Muscle of leg (tissue), 3 donors: ENCODE measurements at regions not wholly inside any gene's neighbourhood (a gene's known extent, or its start where the extent isn't known, plus 50 kb on each side); places are given as distances from the start of the nearest gene placed in this dataset.

Experiments
- DNase-seq: peaks from one replicate; pipeline ENCODE4 v3.0.0; 2013
- H3K27ac ChIP-seq: one replicate; pipeline ENCODE4 v1.5.1; 2013; ENCODE audit warnings: mild to moderate bottlenecking, low read length, control low read depth
- H3K27me3 ChIP-seq: one replicate; pipeline ENCODE4 v1.6.1; 2013; ENCODE audit warnings: low read length; ENCODE audit not compliant: control insufficient read depth, insufficient read depth
- H3K36me3 ChIP-seq: one replicate; pipeline ENCODE4 v1.6.1; 2013; ENCODE audit warnings: low read length; ENCODE audit not compliant: control insufficient read depth, insufficient read depth
- H3K4me1 ChIP-seq: one replicate; pipeline ENCODE4 v1.6.1; 2013; ENCODE audit warnings: low read length; ENCODE audit not compliant: control insufficient read depth, insufficient read depth
- H3K4me3 ChIP-seq: one replicate; pipeline ENCODE4 v1.5.1; 2013; ENCODE audit warnings: low read length, control low read depth
- H3K9me3 ChIP-seq: replicated peaks from 2 replicates; pipeline ENCODE4 v1.6.1; 2013; ENCODE audit warnings: low read depth, low read length; ENCODE audit not compliant: control insufficient read depth
- WGBS: methylation state at CpG from one replicate; pipeline ENCODE4 v1.1.5; 2013; ENCODE audit warnings: missing lambda C conversion rate; ENCODE audit not compliant: insufficient coverage; 5-methylcytosine and 5-hydroxymethylcytosine counted together

- H3K36me3 ChIP-seq: no peaks in the 10 kb centered on the region
- H3K4me3 ChIP-seq: no peak overlapping the region
- H3K9me3 ChIP-seq: no peaks in the 10 kb centered on the region
- peaks cover 16% of the 10 kb centered on the region for H3K4me1 ChIP-seq
- 75% methylated on average over 4 of the region's 7 CpGs for whole genome bisulfite sequencing
- H3K27me3 ChIP-seq: no peaks in the 10 kb centered on the region
- no peak for DNase-seq
- H3K27ac ChIP-seq: no peak overlapping the region
These were observed 204.2 kb downstream of the TSHZ3 start for GRCh38 chr19:31145007-31145406.

- 68% methylated on average over 7 of the region's 7 CpGs for WGBS
- Histone ChIP-seq H3K36me3 (no peaks in the 10 kb centered on the region), H3K4me3 (no peak overlapping the region)
These were observed 205.0 kb downstream of the TSHZ3 start for GRCh38 chr19:31144075-31144870.

GRCh38 chr19:31141301-31141700, 207.9 kb downstream of the TSHZ3 start:
- H3K36me3 ChIP-seq: no peaks in the 10 kb centered on the region
- no peak overlapping the region for H3K27ac ChIP-seq
- H3K4me3 ChIP-seq: no peak overlapping the region
- peaks cover 10% of the 10 kb centered on the region for H3K4me1 ChIP-seq
- H3K27me3 ChIP-seq: no peaks in the 10 kb centered on the region
- H3K9me3 ChIP-seq: no peaks in the 10 kb centered on the region
- 90% methylated on average over 3 of the region's 3 CpGs for WGBS
- no peak for DNase-seq

More at GRCh38 chr19:31144075-31144870, 205.0 kb downstream of the TSHZ3 start:
- no peaks in the 10 kb centered on the region for H3K27me3 ChIP-seq
- no peaks in the 10 kb centered on the region for H3K9me3 ChIP-seq
- H3K27ac ChIP-seq: no peak overlapping the region
- DNase-seq: peak; percentile 30
- peaks cover 15% of the 10 kb centered on the region for H3K4me1 ChIP-seq

GRCh38 chr19:31140717-31141116, 208.5 kb downstream of the TSHZ3 start:
- H3K4me1 ChIP-seq: peaks cover 6% of the 10 kb centered on the region
- WGBS: 35% methylated on average over 5 of the region's 6 CpGs
- no peak for DNase-seq

GRCh38 chr19:31139871-31140505, 209.2 kb downstream of the TSHZ3 start:
- WGBS: 65% methylated on average over 1 of the region's 9 CpGs
- Histone ChIP-seq H3K27me3 (no peaks in the 10 kb centered on the region), H3K27ac (no peak overlapping the region), H3K9me3 (no peaks in the 10 kb centered on the region), H3K4me3 (no peak overlapping the region), H3K36me3 (no peaks in the 10 kb centered on the region), H3K4me1 (peaks cover 6% of the 10 kb centered on the region)
- DNase-seq: no peak

More at GRCh38 chr19:31140717-31141116, 208.5 kb downstream of the TSHZ3 start:
- H3K27me3 ChIP-seq: no peaks in the 10 kb centered on the region
- H3K27ac ChIP-seq: no peak overlapping the region
- no peak overlapping the region for H3K4me3 ChIP-seq
- no peaks in the 10 kb centered on the region for H3K9me3 ChIP-seq
- H3K36me3 ChIP-seq: no peaks in the 10 kb centered on the region

- no peaks in the 10 kb centered on the region for H3K36me3 ChIP-seq
- peaks cover 6% of the 10 kb centered on the region for H3K4me1 ChIP-seq
- no peaks in the 10 kb centered on the region for H3K9me3 ChIP-seq
- 100% methylated on average over 1 of the region's 1 CpG for WGBS
- H3K27ac ChIP-seq: no peak overlapping the region
- no peak overlapping the region for H3K4me3 ChIP-seq
- DNase-seq: no peak
- H3K27me3 ChIP-seq: no peaks in the 10 kb centered on the region
These were observed 211.2 kb downstream of the TSHZ3 start for GRCh38 chr19:31138077-31138476.

GRCh38 chr19:31135841-31136240, 213.4 kb downstream of the TSHZ3 start:
- H3K36me3 ChIP-seq: no peaks in the 10 kb centered on the region
- peaks cover 2% of the 10 kb centered on the region for H3K4me1 ChIP-seq
- no peaks in the 10 kb centered on the region for H3K9me3 ChIP-seq
- DNase-seq: no peak
- H3K4me3 ChIP-seq: no peak overlapping the region
- 100% methylated on average over 1 of the region's 2 CpGs for WGBS
- H3K27ac ChIP-seq: no peak overlapping the region
- no peaks in the 10 kb centered on the region for H3K27me3 ChIP-seq

GRCh38 chr19:31132753-31133110, 216.5 kb downstream of the TSHZ3 start:
- H3K4me1 ChIP-seq: peaks cover 2% of the 10 kb centered on the region
- no peaks in the 10 kb centered on the region for H3K9me3 ChIP-seq
- no CpG with 5 or more reads among the region's 2 CpGs for WGBS
- H3K36me3 ChIP-seq: no peaks in the 10 kb centered on the region
- no peak overlapping the region for H3K4me3 ChIP-seq
- H3K27me3 ChIP-seq: no peaks in the 10 kb centered on the region
- H3K27ac ChIP-seq: no peak overlapping the region
- no peak for DNase-seq

GRCh38 chr19:31128291-31128690, 220.9 kb downstream of the TSHZ3 start:
- Histone ChIP-seq H3K4me1 (peaks cover 7% of the 10 kb centered on the region), H3K27me3 (no peaks in the 10 kb centered on the region), H3K4me3 (no peak overlapping the region), H3K27ac (no peak overlapping the region), H3K9me3 (no peaks in the 10 kb centered on the region), H3K36me3 (no peaks in the 10 kb centered on the region)
- no peak for DNase-seq
- 96% methylated on average over 9 of the region's 9 CpGs for WGBS

- Histone ChIP-seq H3K4me3 (no peak overlapping the region), H3K9me3 (no peaks in the 10 kb centered on the region), H3K27ac (no peak overlapping the region), H3K36me3 (no peaks in the 10 kb centered on the region), H3K27me3 (no peaks in the 10 kb centered on the region), H3K4me1 (peaks cover 7% of the 10 kb centered on the region)
- WGBS: 65% methylated on average over 7 of the region's 14 CpGs
- peak; percentile 36 for DNase-seq
These were observed 221.9 kb downstream of the TSHZ3 start for GRCh38 chr19:31127134-31127967.
